ENCODE measurements at regions not wholly inside any gene's neighbourhood (a gene's known extent, or its start where the extent isn't known, plus 50 kb on each side); places are given as distances from the start of the nearest gene placed in this dataset.

GRCh38 chr3:159870723-159871122, 117.9 kb upstream of the IL12A start:
- H3K4me3 ChIP-seq (ENCODE audit: low read depth, low read length), result no peak overlapping the region
- no peak for DNase-seq (ENCODE audit: low read depth)
- TF ChIP-seq CTCF (conservative IDR thresholded peaks at IDR 0.05; ENCODE audit: low read depth, low read length), result no peak

GRCh38 chr3:159872374-159873109, 116.1 kb upstream of the IL12A start:
- H3K4me3 ChIP-seq (ENCODE audit: low read depth, low read length), result no peak overlapping the region
- peak; percentile 40 for DNase-seq (ENCODE audit: low read depth)
- peak; percentile 27 for TF ChIP-seq CTCF (conservative IDR thresholded peaks at IDR 0.05; ENCODE audit: low read depth, low read length)

DNA sequence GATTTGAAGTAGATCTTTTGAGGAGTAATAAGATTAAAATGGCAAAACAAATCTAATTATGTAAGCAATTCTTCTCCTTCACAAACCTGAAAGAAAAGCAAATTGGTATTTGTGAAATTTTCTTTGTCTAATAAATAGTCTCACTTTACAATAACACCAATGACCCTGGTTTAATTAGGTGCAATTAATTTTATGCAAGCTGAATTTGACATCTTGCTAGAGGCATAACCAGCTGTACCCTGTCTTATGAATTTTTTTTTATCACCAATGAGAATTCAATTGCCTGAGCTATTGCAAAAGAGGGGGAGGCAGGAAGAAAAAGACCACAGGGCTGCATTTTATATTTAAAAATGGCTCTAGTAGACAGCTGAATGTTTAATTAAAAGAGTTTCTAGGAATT, 113.5 kb upstream of the IL12A start:
- no peak for DNase-seq (ENCODE audit: low read depth)
- TF ChIP-seq CTCF (conservative IDR thresholded peaks at IDR 0.05; ENCODE audit: low read depth, low read length), result no peak
- no peak overlapping the region for H3K4me3 ChIP-seq (ENCODE audit: low read depth, low read length)

DNA sequence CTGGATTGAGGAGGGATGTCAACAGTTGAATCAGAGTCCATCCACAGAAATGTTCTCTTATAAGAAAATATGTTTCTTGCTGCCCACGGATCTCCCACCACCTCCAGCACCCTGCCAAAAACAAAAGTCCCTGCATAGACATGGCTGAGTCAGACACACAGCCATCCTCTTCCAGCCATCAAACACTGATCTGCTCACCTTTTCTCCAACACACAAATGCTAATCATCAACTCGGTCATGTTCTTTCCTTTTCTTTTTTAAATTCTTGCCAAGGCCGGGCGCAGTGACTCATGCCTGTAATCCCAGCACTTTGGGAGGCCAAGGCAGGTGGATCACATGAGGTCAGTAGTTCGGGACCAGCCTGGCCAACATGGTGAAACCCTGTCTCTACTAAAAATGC, 110.7 kb upstream of the IL12A start:
- no peak for TF ChIP-seq CTCF (conservative IDR thresholded peaks at IDR 0.05; ENCODE audit: low read depth, low read length)
- DNase-seq (ENCODE audit: low read depth), result peak; percentile 70

GRCh38 chr3:159879146-159879545, 109.5 kb upstream of the IL12A start:
- DNase-seq (ENCODE audit: low read depth), result no peak
- TF ChIP-seq CTCF (conservative IDR thresholded peaks at IDR 0.05; ENCODE audit: low read depth, low read length), result no peak
- no peak overlapping the region for H3K4me3 ChIP-seq (ENCODE audit: low read depth, low read length)

More for the DNA sequence above, 110.7 kb upstream of the IL12A start:
- H3K4me3 ChIP-seq (ENCODE audit: low read depth, low read length), result no peak overlapping the region

DNA sequence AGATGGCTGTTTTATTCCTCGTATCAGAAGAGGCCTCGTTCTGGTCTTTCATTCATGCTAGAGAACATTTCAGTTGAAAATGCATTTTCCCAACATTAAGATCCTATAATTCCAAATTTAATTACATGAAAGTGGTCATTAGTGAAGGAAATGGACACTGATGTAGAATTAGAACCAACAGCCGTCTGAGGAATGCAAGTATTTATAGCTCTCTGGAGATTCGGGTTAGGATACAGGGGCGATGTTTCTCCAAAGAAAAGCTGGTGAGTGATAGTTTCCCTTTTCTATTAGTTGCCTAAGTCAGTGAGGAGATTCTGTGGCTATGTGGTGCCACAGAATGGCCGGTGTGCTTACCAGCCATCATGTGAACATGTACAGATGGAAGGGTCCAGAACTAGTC, 109.0 kb upstream of the IL12A start:
- H3K4me3 ChIP-seq (ENCODE audit: low read depth, low read length), result no peak overlapping the region
- no peak for DNase-seq (ENCODE audit: low read depth)
- TF ChIP-seq CTCF (conservative IDR thresholded peaks at IDR 0.05; ENCODE audit: low read depth, low read length), result no peak

- H3K4me3 ChIP-seq (ENCODE audit: low read depth, low read length), result no peak overlapping the region
- TF ChIP-seq CTCF (conservative IDR thresholded peaks at IDR 0.05; ENCODE audit: low read depth, low read length), result no peak
Measured at GRCh38 chr3:159881208-159881607, 107.4 kb upstream of the IL12A start.

More at GRCh38 chr3:159881208-159881607, 107.4 kb upstream of the IL12A start:
- no peak for DNase-seq (ENCODE audit: low read depth)
